Neural progenitor cell (in vitro differentiated cells): ENCODE measurements at regions not wholly inside any gene's neighbourhood (a gene's known extent, or its start where the extent isn't known, plus 50 kb on each side); places are given as distances from the start of the nearest gene placed in this dataset.

Experiments
- DNase-seq: peaks from one replicate; pipeline ENCODE4 v3.0.0-alpha.2; 2016; ENCODE audit warnings: low spot score
- H2AFZ ChIP-seq: fragments of 200-600 bp; sonication (generic); replicated peaks from 2 replicates; pipeline ENCODE4 v1.6.1; 2016; ENCODE audit warnings: antibody characterized with exemption
- H3F3A ChIP-seq: fragments of 200-600 bp; sonication (generic); 2 replicates; pipeline ENCODE4 v1.6.1; 2016; ENCODE audit warnings: antibody characterized with exemption, low read depth
- H3K27ac ChIP-seq: fragments of 200-600 bp; sonication (generic); 2 replicates; pipeline ENCODE4 v1.5.1; 2016; ENCODE audit warnings: mild to moderate bottlenecking
- H3K27me3 ChIP-seq: fragments of 200-600 bp; sonication (generic); 2 replicates; pipeline ENCODE4 v1.6.1; 2016; ENCODE audit warnings: mild to moderate bottlenecking, moderate library complexity
- H3K36me3 ChIP-seq: fragments of 200-600 bp; sonication (generic); 2 replicates; pipeline ENCODE4 v1.5.1; 2016
- H3K4me1 ChIP-seq: fragments of 200-600 bp; sonication (generic); 2 replicates; pipeline ENCODE4 v1.6.1; 2016; ENCODE audit warnings: mixed run types
- H3K4me2 ChIP-seq: fragments of 200-600 bp; sonication (generic); 2 replicates; pipeline ENCODE4 v1.6.1; 2016
- H3K4me3 ChIP-seq: fragments of 200-600 bp; sonication (generic); 2 replicates; pipeline ENCODE4 v1.5.1; 2016
- H3K79me2 ChIP-seq: fragments of 200-600 bp; sonication (generic); 2 replicates; pipeline ENCODE4 v1.6.1; 2016; ENCODE audit warnings: low read depth
- H3K9ac ChIP-seq: fragments of 200-600 bp; sonication (generic); 2 replicates; pipeline ENCODE4 v1.6.1; 2016
- H3K9me3 ChIP-seq: fragments of 200-600 bp; sonication (generic); 2 replicates; pipeline ENCODE4 v1.5.1; 2016; ENCODE audit warnings: low read depth
- H4K20me1 ChIP-seq: fragments of 200-600 bp; sonication (generic); 2 replicates; pipeline ENCODE4 v1.6.1; 2016; ENCODE audit warnings: low read depth
- H3K27ac Mint-ChIP-seq: 3 replicates; pipeline ENCODE4 v1.8.0; 2021; ENCODE audit warnings: mixed read lengths
- H3K27me3 Mint-ChIP-seq: 2 replicates; pipeline ENCODE4 v1.8.0; 2022; ENCODE audit warnings: low read depth, mild to moderate bottlenecking, inconsistent platforms, moderate library complexity, mixed read lengths; ENCODE audit not compliant: insufficient read depth
- H3K36me3 Mint-ChIP-seq: 3 replicates; pipeline ENCODE4 v1.8.0; 2021; ENCODE audit warnings: mixed read lengths
- H3K4me1 Mint-ChIP-seq: 3 replicates; pipeline ENCODE4 v1.8.0; 2021; ENCODE audit warnings: mixed read lengths
- H3K4me3 Mint-ChIP-seq: 3 replicates; pipeline ENCODE4 v1.8.0; 2021; ENCODE audit warnings: mild to moderate bottlenecking, moderate library complexity, mixed read lengths
- H3K9me3 Mint-ChIP-seq: 3 replicates; pipeline ENCODE4 v1.8.0; 2020; ENCODE audit warnings: mixed read lengths
- EZH2 ChIP-seq: fragments of 200-600 bp; sonication (generic); IDR thresholded peaks from 2 replicates; pipeline ENCODE4 v1.6.1; 2017; ENCODE audit warnings: antibody characterized with exemption, mild to moderate bottlenecking, moderate library complexity
- EZH2phosphoT487 ChIP-seq: fragments of 200-600 bp; sonication (generic); IDR thresholded peaks from 2 replicates; pipeline ENCODE4 v1.6.1; 2017; ENCODE audit warnings: antibody characterized with exemption
- TF ChIP-seq, protein P1 (sequence below): fragments of 200-600 bp; sonication (generic); IDR thresholded peaks from 2 replicates; pipeline ENCODE4 v1.5.1; 2017; ENCODE audit warnings: antibody characterized with exemption, mild to moderate bottlenecking

DNA sequence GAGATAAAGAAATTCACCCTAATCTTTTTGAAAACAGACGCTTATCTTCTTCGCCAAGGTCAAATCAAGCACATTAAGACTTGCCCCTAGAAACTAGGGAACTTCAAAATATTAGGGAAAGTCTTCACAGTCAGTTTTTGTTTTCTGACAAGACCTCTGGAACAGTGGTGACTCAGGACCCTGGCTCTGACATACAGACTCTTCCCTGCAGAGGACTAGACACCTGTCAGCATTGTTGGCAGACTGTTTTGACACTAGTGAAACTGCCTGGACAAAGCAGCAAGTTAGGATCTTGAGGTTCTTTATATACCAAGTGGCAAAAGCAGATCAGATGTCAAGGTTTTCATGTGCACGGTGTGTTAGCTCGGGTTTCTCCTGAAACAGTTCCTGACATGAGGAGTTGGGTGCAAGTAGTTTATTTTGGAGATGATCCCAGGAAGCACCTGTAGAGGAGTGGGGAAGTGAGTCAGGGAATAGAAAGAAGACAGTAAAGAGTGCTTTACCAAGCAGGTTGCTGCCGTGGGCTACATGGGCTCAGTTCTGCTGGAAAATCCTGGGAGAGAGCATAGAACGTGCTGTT is 182.0 kb upstream of the IRX5 start:
- no peak overlapping the region for H3K27ac ChIP-seq
- H3K27me3 ChIP-seq: no peaks in the 10 kb centered on the region
- Mint-ChIP-seq H3K27me3 (peaks cover 2% of the 10 kb centered on the region), H3K9me3 (no peaks in the 10 kb centered on the region), H3K27ac (no peak overlapping the region), H3K4me3 (no peak overlapping the region), H3K4me1 (peaks cover 5% of the 10 kb centered on the region), H3K36me3 (no peaks in the 10 kb centered on the region)
- no peak for DNase-seq
- H2AFZ ChIP-seq: no peak overlapping the region
- H3K36me3 ChIP-seq: no peaks in the 10 kb centered on the region
- no peaks in the 10 kb centered on the region for H3K79me2 ChIP-seq
- no peaks in the 10 kb centered on the region for H4K20me1 ChIP-seq
- peaks cover 18% of the 10 kb centered on the region for H3K4me1 ChIP-seq
- no peaks in the 10 kb centered on the region for H3K9me3 ChIP-seq
- H3K4me3 ChIP-seq: no peak overlapping the region
- H3K9ac ChIP-seq: no peak overlapping the region
- peaks cover 16% of the 10 kb centered on the region for H3F3A ChIP-seq
- TF ChIP-seq, protein P1, sequence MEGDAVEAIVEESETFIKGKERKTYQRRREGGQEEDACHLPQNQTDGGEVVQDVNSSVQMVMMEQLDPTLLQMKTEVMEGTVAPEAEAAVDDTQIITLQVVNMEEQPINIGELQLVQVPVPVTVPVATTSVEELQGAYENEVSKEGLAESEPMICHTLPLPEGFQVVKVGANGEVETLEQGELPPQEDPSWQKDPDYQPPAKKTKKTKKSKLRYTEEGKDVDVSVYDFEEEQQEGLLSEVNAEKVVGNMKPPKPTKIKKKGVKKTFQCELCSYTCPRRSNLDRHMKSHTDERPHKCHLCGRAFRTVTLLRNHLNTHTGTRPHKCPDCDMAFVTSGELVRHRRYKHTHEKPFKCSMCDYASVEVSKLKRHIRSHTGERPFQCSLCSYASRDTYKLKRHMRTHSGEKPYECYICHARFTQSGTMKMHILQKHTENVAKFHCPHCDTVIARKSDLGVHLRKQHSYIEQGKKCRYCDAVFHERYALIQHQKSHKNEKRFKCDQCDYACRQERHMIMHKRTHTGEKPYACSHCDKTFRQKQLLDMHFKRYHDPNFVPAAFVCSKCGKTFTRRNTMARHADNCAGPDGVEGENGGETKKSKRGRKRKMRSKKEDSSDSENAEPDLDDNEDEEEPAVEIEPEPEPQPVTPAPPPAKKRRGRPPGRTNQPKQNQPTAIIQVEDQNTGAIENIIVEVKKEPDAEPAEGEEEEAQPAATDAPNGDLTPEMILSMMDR: no peak
- no peak for TF ChIP-seq EZH2
- no peak for TF ChIP-seq EZH2phosphoT487
- no peak overlapping the region for H3K4me2 ChIP-seq

DNA sequence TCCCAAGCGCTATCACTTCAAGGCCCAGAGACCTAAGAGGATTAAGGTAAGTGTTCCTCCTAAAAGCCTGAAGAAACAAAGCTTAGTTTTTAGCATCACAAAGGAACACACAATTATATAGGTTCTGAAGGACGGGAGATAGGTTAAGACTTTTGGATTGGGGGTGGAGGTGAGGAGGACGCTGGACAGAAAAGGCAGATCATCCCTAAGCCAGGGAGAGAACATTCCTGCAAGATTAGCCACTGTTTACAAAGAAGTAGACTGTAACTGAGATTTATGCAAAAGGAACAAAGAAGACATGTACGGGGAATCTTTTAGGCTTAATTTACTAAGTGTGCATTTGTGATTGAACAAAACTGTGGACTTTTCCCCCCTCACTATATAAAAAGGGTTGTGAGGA is 184.1 kb upstream of the IRX5 start:
- H3K27ac Mint-ChIP-seq: no peak overlapping the region

DNA sequence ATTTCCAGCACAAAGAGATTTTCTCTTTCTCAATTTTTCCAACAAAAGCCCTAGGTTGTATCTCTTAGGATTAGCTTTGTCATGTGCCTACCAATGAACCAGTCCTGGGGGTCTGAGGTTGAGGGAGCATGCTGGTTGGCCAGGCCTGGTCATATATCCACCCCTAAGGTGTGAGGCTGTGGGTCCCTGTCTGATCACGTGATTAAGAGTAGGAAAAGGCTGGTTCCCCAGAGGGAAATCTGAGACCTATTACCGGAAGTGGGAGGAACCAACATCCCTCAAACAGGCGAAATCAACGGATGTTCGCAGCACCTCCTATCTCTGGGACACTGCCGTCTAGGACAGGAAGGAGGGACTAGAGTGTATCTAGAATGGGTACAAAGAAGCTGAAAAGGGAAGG is 185.7 kb upstream of the IRX5 start:
- Mint-ChIP-seq H3K27ac (no peak overlapping the region), H3K4me1 (peaks cover 5% of the 10 kb centered on the region), H3K9me3 (no peaks in the 10 kb centered on the region), H3K27me3 (no peaks in the 10 kb centered on the region), H3K36me3 (no peaks in the 10 kb centered on the region), H3K4me3 (no peak overlapping the region)
- Histone ChIP-seq H2AFZ (no peak overlapping the region), H3F3A (peaks cover 16% of the 10 kb centered on the region), H3K9ac (no peak overlapping the region), H3K4me1 (peaks cover 18% of the 10 kb centered on the region), H3K4me2 (no peak overlapping the region), H3K27me3 (no peaks in the 10 kb centered on the region), H3K9me3 (no peaks in the 10 kb centered on the region), H3K27ac (no peak overlapping the region), H3K36me3 (no peaks in the 10 kb centered on the region), H4K20me1 (no peaks in the 10 kb centered on the region), H3K79me2 (no peaks in the 10 kb centered on the region), H3K4me3 (no peak overlapping the region)
- TF ChIP-seq, protein P1: no peak
- no peak for DNase-seq

More for the DNA sequence above, 184.1 kb upstream of the IRX5 start:
- H3K27me3 Mint-ChIP-seq: peaks cover 2% of the 10 kb centered on the region
- TF ChIP-seq EZH2 (no peak), EZH2phosphoT487 (no peak)
- TF ChIP-seq, protein P1: no peak
- peak; percentile 49 for DNase-seq
- no peaks in the 10 kb centered on the region for H3K9me3 Mint-ChIP-seq
- no peak overlapping the region for H3K27ac ChIP-seq
- peaks cover 16% of the 10 kb centered on the region for H3F3A ChIP-seq
- peaks cover 5% of the 10 kb centered on the region for H3K4me1 Mint-ChIP-seq
- no peak overlapping the region for H2AFZ ChIP-seq
- H3K4me3 Mint-ChIP-seq: no peak overlapping the region
- no peaks in the 10 kb centered on the region for H4K20me1 ChIP-seq
- no peak overlapping the region for H3K9ac ChIP-seq
- H3K9me3 ChIP-seq: no peaks in the 10 kb centered on the region
- peak overlapping the region; percentile 55 for H3K4me2 ChIP-seq
- no peak overlapping the region for H3K4me3 ChIP-seq
- H3K36me3 Mint-ChIP-seq: no peaks in the 10 kb centered on the region
- no peaks in the 10 kb centered on the region for H3K79me2 ChIP-seq
- H3K4me1 ChIP-seq: peaks cover 18% of the 10 kb centered on the region
- H3K36me3 ChIP-seq: no peaks in the 10 kb centered on the region
- no peaks in the 10 kb centered on the region for H3K27me3 ChIP-seq
